HG02642 (cell line): ENCODE measurements at regions not wholly inside any gene's neighbourhood (a gene's known extent, or its start where the extent isn't known, plus 50 kb on each side); places are given as distances from the start of the nearest gene placed in this dataset.
"Not testable (repeated sequence)": the region's sequence is repeated elsewhere in the genome, so short reads cannot be mapped to it uniquely, and the experiment has no call there.

Experiments
- ATAC-seq: cut with Tn5 transposase; IDR thresholded peaks from one replicate; pipeline ENCODE4 v1.9.1; 2021; ENCODE audit warnings: mild to moderate bottlenecking; ENCODE audit not compliant: unreplicated experiment, poor library complexity

GRCh38 chr6:15818044-15818443 is 155.2 kb upstream of the DTNBP1 start:
- no peak for ATAC-seq

DNA sequence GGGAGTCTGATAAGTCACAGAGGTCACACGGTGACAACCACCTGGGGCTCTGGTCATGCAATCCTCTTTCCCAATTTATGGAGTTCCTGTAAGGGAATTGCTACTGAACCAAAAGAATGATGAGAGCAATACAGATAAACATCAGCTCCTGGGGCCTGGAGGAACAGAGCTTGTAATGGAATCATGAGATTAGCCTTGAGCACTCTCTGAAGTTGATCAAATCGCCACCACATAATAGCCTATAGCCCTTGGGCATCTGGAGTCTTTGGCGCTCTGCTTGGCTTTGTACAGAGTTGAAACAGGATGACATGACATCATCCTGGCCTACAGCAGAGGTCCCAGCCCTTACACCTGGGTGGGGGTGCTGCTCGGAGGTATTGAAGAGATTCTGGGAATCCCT is 154.3 kb upstream of the DTNBP1 start:
- no peak for ATAC-seq

DNA sequence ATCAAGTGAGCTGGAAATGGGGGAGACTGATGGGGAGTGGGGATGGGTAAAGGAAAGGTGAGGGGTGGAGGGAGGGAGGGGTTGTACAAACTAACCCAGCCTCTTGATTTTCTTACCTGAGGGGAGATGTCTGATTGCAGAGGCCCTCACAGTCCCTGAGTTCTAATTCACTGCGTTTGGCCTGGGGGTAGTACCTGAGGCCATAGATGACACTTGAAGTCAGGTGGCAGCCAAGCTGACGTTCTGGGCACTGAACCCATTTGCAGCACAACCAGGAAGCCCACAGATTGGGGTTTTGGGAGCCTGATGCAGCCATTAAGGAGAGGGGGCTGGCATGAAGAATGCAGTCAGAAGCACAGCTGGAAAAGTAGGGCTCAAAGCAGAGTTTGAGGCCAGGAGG is 153.8 kb upstream of the DTNBP1 start:
- ATAC-seq = no peak

DNA sequence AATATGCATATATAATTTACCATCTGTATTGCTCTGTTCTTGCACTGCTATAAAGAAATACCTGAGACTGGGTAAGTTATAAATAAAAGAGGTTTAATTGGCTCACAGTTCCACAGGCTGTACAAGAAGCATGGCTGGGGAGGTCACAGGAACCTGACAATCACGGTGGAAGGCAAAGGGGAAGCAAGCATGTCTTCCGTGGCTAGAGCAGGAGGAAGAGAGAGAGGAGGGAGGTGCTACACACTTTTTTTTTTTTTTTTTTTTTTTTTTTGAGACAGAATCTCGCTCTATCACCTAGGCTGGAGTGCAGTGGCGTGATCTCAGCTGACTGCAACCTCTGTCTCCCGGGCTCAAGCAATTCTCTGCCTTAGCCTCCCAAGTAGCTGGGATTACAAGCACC is 150.9 kb upstream of the DTNBP1 start:
- not testable (repeated sequence) for ATAC-seq

DNA sequence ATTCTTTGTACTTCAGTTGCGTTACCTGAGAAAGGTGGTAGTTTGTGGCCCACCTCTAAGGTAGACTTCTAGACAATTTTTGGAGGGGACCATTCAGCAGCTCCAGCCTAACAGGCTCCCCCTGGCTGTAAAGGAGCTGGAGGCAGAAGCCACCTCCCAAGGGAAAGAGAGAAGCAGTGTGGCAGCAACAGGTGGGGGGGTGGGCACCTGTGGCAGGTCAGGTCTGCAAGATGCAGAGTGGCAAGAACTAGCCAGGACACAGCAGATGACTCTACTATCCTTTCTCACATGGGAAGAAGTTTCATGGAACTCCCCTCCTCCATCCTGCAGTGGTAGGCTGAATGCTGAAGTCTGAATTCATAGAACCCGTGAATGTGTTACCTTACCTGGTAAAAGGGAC is 148.3 kb upstream of the DTNBP1 start:
- no peak for ATAC-seq

DNA sequence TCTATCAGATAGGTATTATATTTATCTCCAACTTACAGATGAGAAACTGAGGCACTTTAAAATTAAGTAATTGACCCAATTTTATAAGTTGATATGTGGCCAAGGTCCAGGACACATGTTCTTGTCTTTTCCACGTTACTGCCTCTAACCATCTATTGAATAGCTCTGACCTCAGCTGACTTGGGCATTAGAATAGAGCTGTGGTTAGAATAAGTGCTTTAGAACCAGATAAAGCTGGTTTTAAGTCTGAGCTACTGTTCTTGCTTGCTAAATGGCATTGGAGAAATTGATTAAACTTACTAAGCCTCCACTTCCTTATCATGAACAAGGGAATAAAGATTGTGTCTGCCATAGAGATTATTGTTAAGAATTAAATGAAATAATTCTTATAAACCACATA is 147.8 kb upstream of the DTNBP1 start:
- no peak for ATAC-seq

DNA sequence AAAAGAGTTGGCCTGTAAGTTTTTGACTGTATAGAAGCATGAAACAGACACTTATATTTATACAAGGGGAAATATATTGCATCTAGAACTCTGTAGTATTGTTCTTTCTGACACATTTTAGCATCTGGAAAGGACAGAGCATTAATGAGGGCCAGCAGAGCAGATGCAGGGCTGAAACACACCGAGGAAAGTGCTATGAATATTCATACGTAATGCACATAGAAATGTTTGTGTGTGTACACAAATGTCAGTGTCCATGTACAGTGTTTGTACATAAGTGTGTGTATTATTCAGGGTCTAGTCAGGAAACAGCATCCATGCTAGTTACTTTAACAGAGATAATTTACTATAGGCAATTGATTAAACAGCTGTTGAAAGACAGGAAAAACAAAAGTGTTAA is 146.5 kb upstream of the DTNBP1 start:
- ATAC-seq = no peak

GRCh38 chr6:15804164-15805154 is 141.6 kb upstream of the DTNBP1 start:
- no peak for ATAC-seq

GRCh38 chr6:15802466-15802865 is 139.6 kb upstream of the DTNBP1 start:
- no peak for ATAC-seq

DNA sequence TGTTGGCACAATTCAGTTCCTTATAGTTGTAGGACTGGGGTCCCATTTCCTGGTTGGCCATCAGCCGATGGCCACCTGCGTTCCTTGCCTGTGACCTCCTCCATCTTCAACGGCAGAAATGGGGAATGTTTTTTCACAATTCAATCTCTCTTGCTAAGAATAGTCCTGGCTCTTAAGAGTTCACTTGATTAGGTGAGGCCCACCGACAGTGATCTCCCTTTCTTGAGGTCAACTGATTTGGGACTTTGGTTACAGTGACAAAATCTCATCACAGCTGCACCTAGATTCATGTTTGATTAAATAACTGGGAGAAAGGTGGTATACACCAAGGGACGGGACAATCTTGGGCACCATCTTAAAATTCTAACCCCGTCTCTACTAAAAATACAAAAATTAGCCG is 139.1 kb upstream of the DTNBP1 start:
- ATAC-seq = no peak

- ATAC-seq = no peak
Measured at GRCh38 chr6:15800841-15801617, 138.2 kb upstream of the DTNBP1 start.

DNA sequence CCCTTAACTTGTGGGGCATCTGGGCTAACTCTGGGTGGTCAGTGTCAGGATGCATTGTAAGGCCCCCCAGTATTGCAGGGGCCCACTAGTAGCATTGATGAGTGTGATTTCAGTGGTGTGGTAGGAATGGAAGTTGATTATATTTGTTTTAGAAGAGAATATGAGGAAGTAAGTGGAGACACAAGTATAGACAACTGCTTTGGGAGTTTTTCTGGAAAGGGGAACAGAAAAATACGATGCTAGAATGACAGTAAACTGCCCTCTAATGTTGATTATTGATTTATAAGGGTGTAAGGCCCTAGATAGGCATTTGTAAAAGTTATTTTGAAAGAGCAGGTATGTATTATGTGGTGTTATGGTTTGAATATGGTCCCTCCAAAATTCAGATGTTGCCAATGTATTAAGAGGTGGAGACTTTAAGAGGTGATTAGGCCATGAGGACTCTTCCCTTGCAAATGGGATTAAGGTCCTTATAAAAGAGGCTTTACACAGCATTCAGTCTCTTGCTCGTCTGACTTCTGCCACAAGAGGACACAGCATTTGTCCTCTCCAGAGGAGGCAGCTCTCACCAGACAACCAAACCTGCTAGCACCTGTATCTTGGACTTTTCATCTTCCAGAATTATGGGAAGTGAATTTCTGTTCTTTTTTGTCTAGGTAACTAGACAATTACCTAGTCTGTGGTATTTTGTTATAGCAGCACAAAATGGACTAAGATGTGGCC is 135.9 kb upstream of the DTNBP1 start:
- ATAC-seq = no peak

GRCh38 chr6:15796844-15797243 is 134.0 kb upstream of the DTNBP1 start:
- no peak for ATAC-seq

DNA sequence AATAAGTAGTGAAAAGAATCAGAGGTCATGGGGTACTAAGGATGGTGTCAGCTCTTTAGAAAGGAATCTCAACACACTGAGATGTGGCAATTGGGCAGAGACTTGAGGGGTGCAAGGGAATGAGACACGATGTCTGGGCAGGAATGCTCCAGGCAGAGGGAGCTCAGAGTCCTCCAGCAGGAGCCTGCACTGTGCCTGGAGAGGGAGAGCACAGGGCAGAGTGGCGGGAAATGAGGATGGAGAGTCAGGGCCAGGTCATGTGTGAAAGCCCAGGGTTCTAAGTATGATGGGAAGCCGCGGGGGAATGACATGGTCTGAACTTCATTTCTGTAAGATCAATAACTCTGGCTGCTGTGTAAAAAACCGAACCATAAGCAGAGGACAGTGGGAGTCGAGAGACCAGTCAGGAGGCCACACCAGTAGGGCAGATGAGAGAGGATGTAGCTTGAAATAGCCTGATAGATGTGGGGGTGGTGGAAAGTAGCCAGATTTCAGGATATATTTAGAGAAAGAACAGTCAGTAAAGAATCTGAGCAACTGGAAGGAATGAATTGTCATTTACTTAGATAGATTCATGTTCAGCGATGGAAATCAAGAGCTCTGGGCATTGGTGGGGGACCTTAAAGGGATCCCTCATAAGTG is 133.4 kb upstream of the DTNBP1 start:
- no peak for ATAC-seq

- no peak for ATAC-seq
Measured at GRCh38 chr6:15793826-15794225, 131.0 kb upstream of the DTNBP1 start.

- ATAC-seq = no peak
Measured at GRCh38 chr6:15793288-15793687, 130.5 kb upstream of the DTNBP1 start.

- no peak for ATAC-seq
Measured at GRCh38 chr6:15792842-15793241, 130.0 kb upstream of the DTNBP1 start.

DNA sequence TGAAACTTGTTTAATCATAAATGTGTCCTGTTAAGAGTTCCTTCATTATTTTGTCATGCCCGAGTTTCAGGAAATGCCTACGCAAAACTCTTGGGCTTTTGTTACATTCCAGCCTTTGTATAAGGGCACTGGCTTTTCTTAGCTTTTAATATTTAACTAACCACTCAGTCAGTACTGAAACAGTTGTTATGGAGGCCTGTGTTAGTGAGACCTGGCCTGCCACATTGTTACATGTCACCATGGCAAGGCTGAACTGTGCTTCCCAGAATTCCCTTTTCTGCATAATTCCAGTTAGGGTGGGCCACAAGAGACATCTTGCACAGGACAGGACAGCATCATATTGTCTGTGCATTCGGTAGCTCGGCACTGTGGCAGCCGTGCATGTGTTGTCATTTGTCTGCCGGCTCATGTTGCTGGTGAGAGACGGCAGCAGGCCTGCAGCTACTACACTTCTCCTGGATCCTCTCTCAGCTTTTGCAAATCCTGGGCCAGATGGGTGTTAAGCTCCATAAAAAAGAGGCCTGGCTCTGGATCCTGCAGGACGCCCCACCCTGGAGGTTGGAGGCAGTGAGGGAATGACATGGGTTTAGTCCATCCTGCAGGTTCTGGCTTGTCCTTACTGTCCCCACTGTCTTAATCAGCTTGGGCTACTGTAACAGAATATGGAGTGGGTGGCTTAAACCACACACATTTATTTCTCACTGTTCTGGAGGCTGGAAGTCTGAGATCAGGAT is 128.8 kb upstream of the DTNBP1 start:
- ATAC-seq = no peak

DNA sequence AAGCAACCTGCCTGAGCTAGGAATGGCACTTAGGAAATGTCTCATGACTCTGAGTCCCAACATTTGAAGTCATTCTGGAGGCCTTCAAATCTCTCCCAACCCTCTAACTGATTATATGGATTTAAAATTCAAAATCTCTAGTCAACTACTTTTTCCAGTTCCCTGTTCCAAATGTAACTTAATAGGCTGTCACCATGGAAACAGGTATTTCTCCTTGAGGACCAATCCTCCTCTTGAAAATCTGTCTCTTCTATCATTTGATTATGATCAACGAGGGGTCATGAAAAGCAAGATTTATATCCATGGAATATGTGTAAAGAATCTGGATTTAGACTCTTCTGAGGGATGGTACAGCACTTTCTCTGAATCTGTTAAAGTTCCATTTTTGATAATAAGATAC is 127.3 kb upstream of the DTNBP1 start:
- no peak for ATAC-seq

DNA sequence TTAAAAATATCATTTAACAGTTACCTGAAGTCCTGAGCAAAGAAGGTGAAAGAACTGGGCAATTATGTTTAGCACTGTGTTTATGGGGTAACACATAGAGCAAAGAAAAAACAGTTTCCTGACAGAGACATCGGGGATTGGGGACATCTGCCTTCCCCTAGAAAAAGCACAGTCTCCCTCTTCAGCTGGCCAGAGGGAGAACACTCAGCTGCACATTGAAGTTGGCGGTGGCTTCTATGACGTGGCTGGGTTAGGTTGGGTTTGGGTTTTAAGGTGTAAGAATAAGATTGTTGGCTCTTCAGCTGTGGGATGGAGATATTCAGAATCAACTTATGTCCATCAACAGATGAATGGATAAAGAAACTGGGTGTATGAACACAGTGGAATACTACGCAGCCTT is 124.0 kb upstream of the DTNBP1 start:
- ATAC-seq = no peak
